Fibroblast of pulmonary artery (primary cell): ENCODE measurements at regions not wholly inside any gene's neighbourhood (a gene's known extent, or its start where the extent isn't known, plus 50 kb on each side); places are given as distances from the start of the nearest gene placed in this dataset.

Source experiments
- DNase-seq: peaks from one replicate; pipeline ENCODE4 v3.0.0-alpha.2; 2010; ENCODE audit warnings: low read depth
- H3K4me3 ChIP-seq: replicated peaks from 2 replicates; pipeline ENCODE4 v1.5.1; 2011; ENCODE audit warnings: low read depth, mild to moderate bottlenecking, control low read depth, low read length, moderate library complexity
- CTCF ChIP-seq: IDR thresholded peaks from 2 replicates; pipeline ENCODE4 v1.5.1; 2011; ENCODE audit warnings: mild to moderate bottlenecking, control low read depth, low read length, inconsistent platforms; ENCODE audit errors: missing control alignments

- TF ChIP-seq CTCF = no peak
- DNase-seq = no peak
- no peak overlapping the region for H3K4me3 ChIP-seq
These were observed 240.4 kb upstream of the CSNK1A1L start for GRCh38 chr13:37345869-37346268.

GRCh38 chr13:37345391-37345790, 239.9 kb upstream of the CSNK1A1L start:
- TF ChIP-seq CTCF = no peak
- no peak for DNase-seq
- H3K4me3 ChIP-seq = no peak overlapping the region

GRCh38 chr13:37344056-37344455, 238.6 kb upstream of the CSNK1A1L start:
- TF ChIP-seq CTCF = no peak
- no peak overlapping the region for H3K4me3 ChIP-seq
- DNase-seq = no peak

- no peak for TF ChIP-seq CTCF
- no peak for DNase-seq
- H3K4me3 ChIP-seq = no peak overlapping the region
These were observed 236.7 kb upstream of the CSNK1A1L start for GRCh38 chr13:37342205-37342604.

GRCh38 chr13:37340901-37341670, 235.6 kb upstream of the CSNK1A1L start:
- no peak for DNase-seq
- no peak overlapping the region for H3K4me3 ChIP-seq
- TF ChIP-seq CTCF = no peak

DNA sequence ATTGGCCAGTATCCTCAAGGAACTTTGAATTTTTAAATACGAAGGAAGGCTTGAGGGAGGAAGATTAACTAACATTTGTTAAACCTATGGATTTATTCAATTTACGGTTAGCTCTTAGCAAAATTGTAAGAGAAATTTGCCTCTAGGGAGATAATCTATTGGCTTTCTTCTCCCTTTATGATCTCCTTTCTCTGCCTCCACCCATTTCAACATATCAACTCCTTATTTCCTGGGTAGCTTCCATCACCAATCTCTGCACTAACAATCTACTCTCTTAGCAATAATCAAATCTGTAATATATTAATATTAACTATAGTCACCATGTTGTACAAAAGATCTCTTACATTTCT, 233.9 kb upstream of the CSNK1A1L start:
- no peak for TF ChIP-seq CTCF
- no peak overlapping the region for H3K4me3 ChIP-seq
- no peak for DNase-seq

- TF ChIP-seq CTCF = no peak
- DNase-seq = peak; percentile 12
- H3K4me3 ChIP-seq = no peak overlapping the region
These were observed 233.4 kb upstream of the CSNK1A1L start for GRCh38 chr13:37338726-37339385.
